ENCODE measurements at regions not wholly inside any gene's neighbourhood (a gene's known extent, or its start where the extent isn't known, plus 50 kb on each side); places are given as distances from the start of the nearest gene placed in this dataset.

- Mint-ChIP-seq H3K4me3 (no peak overlapping the region), H3K27me3 (peaks cover 17% of the 10 kb centered on the region), H3K4me1 (ENCODE audit: low read depth) (no peaks in the 10 kb centered on the region), H3K27ac (no peak overlapping the region), H3K9me3 (no peaks in the 10 kb centered on the region), H3K36me3 (ENCODE audit: low read depth) (no peaks in the 10 kb centered on the region)
- CTCF ChIA-PET = no interaction called here
- H3K27me3 ChIP-seq (ENCODE audit: control insufficient read depth in 1 of 2, insufficient read depth in 2 of 2, low read length in 2 of 2) = no peaks in the 10 kb centered on the region
- no peak overlapping the region for H3K4me3 ChIP-seq (ENCODE audit: low read length)
- ATAC-seq (ENCODE audit: poor library complexity) = no peak
- POLR2A ChIA-PET = no interaction called here
- no peaks in the 10 kb centered on the region for H3K9me3 ChIP-seq (ENCODE audit: control insufficient read depth in 1 of 2, insufficient read depth in 1 of 2, low read length in 2 of 2)
- no peaks in the 10 kb centered on the region for H3K36me3 ChIP-seq (ENCODE audit: insufficient read depth, low read length)
- H3K27ac ChIP-seq (ENCODE audit: low read depth in 1 of 2, low read length in 2 of 2) = no peak overlapping the region
- DNase-seq = no peak
- no peak for TF ChIP-seq CTCF (IDR thresholded peaks at IDR 0.05)
- no peaks in the 10 kb centered on the region for H3K4me1 ChIP-seq (ENCODE audit: insufficient read depth, low read length)
- intact Hi-C loops (cut with DNase I, micrococcal nuclease) = no loop called here
These were observed 76.1 kb upstream of the MYCN start for GRCh38 chr2:15864176-15864769.

DNA sequence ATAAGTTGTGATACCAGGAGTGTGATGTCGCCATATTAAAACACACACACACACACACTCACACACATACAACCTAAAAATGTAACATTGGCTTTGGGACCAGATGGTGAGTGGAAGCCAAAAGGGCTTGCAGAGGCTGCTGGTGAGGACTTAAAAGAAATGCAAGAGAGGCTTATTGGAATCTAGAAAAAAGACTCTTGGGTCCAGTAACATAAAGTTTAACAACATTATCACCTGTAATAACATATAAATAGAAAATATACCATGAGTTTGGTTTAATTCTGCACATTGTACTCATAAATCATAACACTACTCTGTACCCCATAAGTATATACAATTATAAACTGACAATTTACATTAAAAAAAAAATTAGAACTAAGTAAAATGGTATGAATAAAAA is 74.4 kb upstream of the MYCN start:
- TF ChIP-seq CTCF (IDR thresholded peaks at IDR 0.05) = no peak
- Mint-ChIP-seq H3K9me3 (no peaks in the 10 kb centered on the region), H3K27me3 (peaks cover 22% of the 10 kb centered on the region), H3K27ac (no peak overlapping the region), H3K4me3 (no peak overlapping the region), H3K36me3 (ENCODE audit: low read depth) (no peaks in the 10 kb centered on the region), H3K4me1 (ENCODE audit: low read depth) (no peaks in the 10 kb centered on the region)
- H3K27me3 ChIP-seq (ENCODE audit: control insufficient read depth in 1 of 2, insufficient read depth in 2 of 2, low read length in 2 of 2) = no peaks in the 10 kb centered on the region
- H3K36me3 ChIP-seq (ENCODE audit: insufficient read depth, low read length) = no peaks in the 10 kb centered on the region
- H3K4me3 ChIP-seq (ENCODE audit: low read length) = no peak overlapping the region
- DNase-seq = no peak
- ChIA-PET POLR2A (interaction anchor here (0.7 kb wide), 1 partner anchor 722 kb away, joined by 3 read pairs; no protein-coding TSS in a partner anchor), CTCF (no interaction called here)
- H3K27ac ChIP-seq (ENCODE audit: low read depth in 1 of 2, low read length in 2 of 2) = no peak overlapping the region
- intact Hi-C loops (cut with DNase I, micrococcal nuclease) = no loop called here
- no peak for ATAC-seq (ENCODE audit: poor library complexity)
- H3K4me1 ChIP-seq (ENCODE audit: insufficient read depth, low read length) = no peaks in the 10 kb centered on the region
- peaks cover 0 to 4% of the 10 kb centered on the region in 2 experiments for H3K9me3 ChIP-seq (ENCODE audit: control insufficient read depth in 1 of 2, insufficient read depth in 1 of 2, low read length in 2 of 2)

DNA sequence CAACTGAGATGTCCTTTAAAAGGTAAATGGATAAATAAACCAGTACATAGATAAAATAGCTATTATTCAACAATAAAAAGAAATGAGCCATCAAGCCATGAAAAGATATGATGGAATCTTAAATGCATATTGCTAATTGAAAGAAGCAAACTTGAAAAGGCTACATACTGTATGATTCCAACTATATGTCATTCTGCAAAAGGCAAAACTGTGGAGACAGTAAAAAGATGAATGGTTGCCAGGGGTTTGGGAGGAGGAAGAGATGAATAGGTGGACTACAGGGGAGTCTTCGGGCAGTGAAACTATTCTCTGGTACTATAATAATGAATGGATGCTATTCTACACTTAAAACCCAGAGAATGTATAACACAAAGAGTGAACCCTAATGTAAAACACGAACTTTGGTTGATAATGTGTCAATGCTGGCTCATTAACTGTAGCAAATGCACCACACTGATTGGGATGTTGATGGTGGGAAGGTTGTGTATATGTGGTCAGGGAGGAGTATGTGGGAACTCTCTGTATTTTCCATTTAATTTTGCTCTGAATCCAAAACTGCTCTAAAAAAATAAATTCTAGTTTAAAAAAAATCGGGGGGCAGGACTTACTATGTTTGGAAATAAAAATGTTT is 73.7 kb upstream of the MYCN start:
- CTCF ChIA-PET = no interaction called here
- no peak for TF ChIP-seq CTCF (IDR thresholded peaks at IDR 0.05)

More for the DNA sequence above, 73.7 kb upstream of the MYCN start:
- POLR2A ChIA-PET = interaction anchor here (0.7 kb wide), 1 partner anchor 722 kb away, joined by 3 read pairs; no protein-coding TSS in a partner anchor
- Mint-ChIP-seq H3K27ac (no peak overlapping the region), H3K9me3 (no peaks in the 10 kb centered on the region), H3K4me3 (no peak overlapping the region), H3K4me1 (ENCODE audit: low read depth) (no peaks in the 10 kb centered on the region), H3K36me3 (ENCODE audit: low read depth) (no peaks in the 10 kb centered on the region), H3K27me3 (peaks cover 22% of the 10 kb centered on the region)
- intact Hi-C loops (cut with DNase I, micrococcal nuclease) = no loop called here
- no peak overlapping the region for H3K4me3 ChIP-seq (ENCODE audit: low read length)
- no peaks in the 10 kb centered on the region for H3K27me3 ChIP-seq (ENCODE audit: control insufficient read depth in 1 of 2, insufficient read depth in 2 of 2, low read length in 2 of 2)
- ATAC-seq (ENCODE audit: poor library complexity) (no peak), DNase-seq (no peak)
- H3K4me1 ChIP-seq (ENCODE audit: insufficient read depth, low read length) = no peaks in the 10 kb centered on the region
- no peaks in the 10 kb centered on the region for H3K36me3 ChIP-seq (ENCODE audit: insufficient read depth, low read length)
- peaks cover 0 to 4% of the 10 kb centered on the region in 2 experiments for H3K9me3 ChIP-seq (ENCODE audit: control insufficient read depth in 1 of 2, insufficient read depth in 1 of 2, low read length in 2 of 2)
- no peak overlapping the region for H3K27ac ChIP-seq (ENCODE audit: low read depth in 1 of 2, low read length in 2 of 2)
